ENCODE measurements at regions not wholly inside any gene's neighbourhood (a gene's known extent, or its start where the extent isn't known, plus 50 kb on each side); places are given as distances from the start of the nearest gene placed in this dataset.

- no peak for DNase-seq
Observed at GRCh38 chr22:27492566-27493201, 308.9 kb downstream of the MN1 start.

GRCh38 chr22:27493796-27494195 is 307.8 kb downstream of the MN1 start:
- DNase-seq: no peak

- no peak for DNase-seq
Observed at GRCh38 chr22:27494785-27495184, 306.8 kb downstream of the MN1 start.

GRCh38 chr22:27495325-27495724 is 306.2 kb downstream of the MN1 start:
- no peak for DNase-seq

GRCh38 chr22:27499121-27499520 is 302.4 kb downstream of the MN1 start:
- no peak for DNase-seq

- no peak for DNase-seq
Observed at GRCh38 chr22:27501191-27501936, 300.2 kb downstream of the MN1 start.

GRCh38 chr22:27502327-27502726 is 299.2 kb downstream of the MN1 start:
- DNase-seq: no peak

- DNase-seq: no peak
Observed at GRCh38 chr22:27504360-27505253, 296.9 kb downstream of the MN1 start.

- DNase-seq: no peak
Observed at GRCh38 chr22:27507111-27507611, 294.4 kb downstream of the MN1 start.

- no peak for DNase-seq
Observed at GRCh38 chr22:27507935-27508526, 293.5 kb downstream of the MN1 start.

- DNase-seq: no peak
Observed at GRCh38 chr22:27509132-27509920, 292.2 kb downstream of the MN1 start.

- no peak for DNase-seq
Observed at GRCh38 chr22:27510024-27510423, 291.5 kb downstream of the MN1 start.

GRCh38 chr22:27512283-27512761 is 289.2 kb downstream of the MN1 start:
- peak; percentile 88 for DNase-seq

- DNase-seq: no peak
Observed at GRCh38 chr22:27513021-27513420, 288.5 kb downstream of the MN1 start.

GRCh38 chr22:27514601-27515523 is 286.7 kb downstream of the MN1 start:
- DNase-seq: no peak

- DNase-seq: no peak
Observed at GRCh38 chr22:27517361-27518155, 284.0 kb downstream of the MN1 start.

- DNase-seq: no peak
Observed at GRCh38 chr22:27518531-27519340, 282.8 kb downstream of the MN1 start.

GRCh38 chr22:27523711-27524110 is 277.8 kb downstream of the MN1 start:
- DNase-seq: no peak

GRCh38 chr22:27525711-27526110 is 275.8 kb downstream of the MN1 start:
- no peak for DNase-seq
